ENCODE measurements at regions not wholly inside any gene's neighbourhood (a gene's known extent, or its start where the extent isn't known, plus 50 kb on each side); places are given as distances from the start of the nearest gene placed in this dataset.

DNA sequence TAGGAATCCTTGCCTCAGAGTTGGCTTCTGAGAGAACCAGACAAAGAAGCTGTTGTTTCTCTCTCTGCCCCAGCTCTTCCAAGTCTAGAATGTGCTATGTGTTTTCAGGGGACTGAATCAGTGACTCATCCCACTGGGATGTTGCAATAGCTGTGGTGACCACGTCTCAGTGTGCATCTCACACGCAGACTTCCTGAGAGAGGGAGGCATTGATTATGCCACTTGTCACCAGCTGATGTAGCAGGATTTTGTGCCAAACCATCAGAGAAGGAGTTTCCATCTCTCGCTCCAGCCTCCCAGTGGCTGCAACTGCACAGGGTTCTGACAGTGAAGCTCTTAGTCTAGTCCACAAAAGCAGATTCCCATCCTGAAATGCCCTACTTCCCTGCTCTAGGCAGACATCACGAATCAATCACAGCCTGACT lies 455.8 kb downstream of the MIAT start:
- TF ChIP-seq, protein P1, sequence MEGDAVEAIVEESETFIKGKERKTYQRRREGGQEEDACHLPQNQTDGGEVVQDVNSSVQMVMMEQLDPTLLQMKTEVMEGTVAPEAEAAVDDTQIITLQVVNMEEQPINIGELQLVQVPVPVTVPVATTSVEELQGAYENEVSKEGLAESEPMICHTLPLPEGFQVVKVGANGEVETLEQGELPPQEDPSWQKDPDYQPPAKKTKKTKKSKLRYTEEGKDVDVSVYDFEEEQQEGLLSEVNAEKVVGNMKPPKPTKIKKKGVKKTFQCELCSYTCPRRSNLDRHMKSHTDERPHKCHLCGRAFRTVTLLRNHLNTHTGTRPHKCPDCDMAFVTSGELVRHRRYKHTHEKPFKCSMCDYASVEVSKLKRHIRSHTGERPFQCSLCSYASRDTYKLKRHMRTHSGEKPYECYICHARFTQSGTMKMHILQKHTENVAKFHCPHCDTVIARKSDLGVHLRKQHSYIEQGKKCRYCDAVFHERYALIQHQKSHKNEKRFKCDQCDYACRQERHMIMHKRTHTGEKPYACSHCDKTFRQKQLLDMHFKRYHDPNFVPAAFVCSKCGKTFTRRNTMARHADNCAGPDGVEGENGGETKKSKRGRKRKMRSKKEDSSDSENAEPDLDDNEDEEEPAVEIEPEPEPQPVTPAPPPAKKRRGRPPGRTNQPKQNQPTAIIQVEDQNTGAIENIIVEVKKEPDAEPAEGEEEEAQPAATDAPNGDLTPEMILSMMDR (IDR thresholded peaks at IDR 0.05; ENCODE audit: low read length) = no peak
- TF ChIP-seq EZH2 (IDR thresholded peaks at IDR 0.05; ENCODE audit: borderline replicate concordance, low read length) = no peak

Measured in OCI-LY1 (cell line).